Thyroid gland (tissue), 4 donors: ENCODE measurements at regions not wholly inside any gene's neighbourhood (a gene's known extent, or its start where the extent isn't known, plus 50 kb on each side); places are given as distances from the start of the nearest gene placed in this dataset.

Experiments used
- POLR2A ChIP-seq, 2 donors: fragments of 450-650 bp; IDR thresholded peaks; one replicate each; pipeline ENCODE4 v1.6.1; 2017; ENCODE audit warnings: antibody characterized with exemption in 2 of 2, mild to moderate bottlenecking in 2 of 2, moderate library complexity in 1 of 2
- TF ChIP-seq, protein P1 (sequence below), 6 experiments: fragments of 200-600 bp in 3 of 6; fragments of 450-650 bp in 3 of 6; sonication (generic) in 3 of 6; IDR thresholded peaks; one replicate each; pipeline ENCODE4 v1.5.1; 2016 to 2019; ENCODE audit warnings: antibody characterized with exemption in 6 of 6, mild to moderate bottlenecking in 2 of 6, inconsistent platforms in 1 of 6, moderate library complexity in 1 of 6

DNA sequence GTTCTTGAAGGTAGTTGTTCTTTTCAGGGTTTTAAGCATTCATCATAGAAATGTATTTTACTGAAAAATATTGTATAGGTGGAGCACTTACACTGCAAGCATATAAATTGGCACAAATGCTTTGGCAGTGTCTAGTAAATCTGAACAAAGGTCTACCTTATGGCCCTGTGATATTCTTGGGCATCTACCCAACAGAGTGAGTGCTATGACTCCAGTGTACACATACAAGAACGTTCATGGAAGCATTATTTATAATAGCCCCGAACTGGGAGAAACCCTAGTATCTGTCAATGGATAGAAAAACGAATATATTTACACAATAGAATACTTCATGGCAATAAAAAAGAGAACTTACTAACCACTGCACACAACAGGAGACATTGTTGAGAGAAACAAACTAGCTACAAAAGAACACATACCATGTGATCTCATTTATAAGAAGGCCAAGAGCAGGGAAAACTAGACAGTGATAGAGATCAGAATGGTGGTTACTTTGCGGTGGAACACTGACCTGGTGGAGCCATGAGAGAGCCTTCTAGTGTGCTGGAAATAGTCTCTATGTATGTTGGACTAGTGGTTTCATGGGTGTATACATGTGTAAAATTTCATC lies 96.0 kb downstream of the MAB21L3 start:
- no peak for TF ChIP-seq POLR2A (IDR thresholded peaks at IDR 0.05)
- TF ChIP-seq, protein P1, sequence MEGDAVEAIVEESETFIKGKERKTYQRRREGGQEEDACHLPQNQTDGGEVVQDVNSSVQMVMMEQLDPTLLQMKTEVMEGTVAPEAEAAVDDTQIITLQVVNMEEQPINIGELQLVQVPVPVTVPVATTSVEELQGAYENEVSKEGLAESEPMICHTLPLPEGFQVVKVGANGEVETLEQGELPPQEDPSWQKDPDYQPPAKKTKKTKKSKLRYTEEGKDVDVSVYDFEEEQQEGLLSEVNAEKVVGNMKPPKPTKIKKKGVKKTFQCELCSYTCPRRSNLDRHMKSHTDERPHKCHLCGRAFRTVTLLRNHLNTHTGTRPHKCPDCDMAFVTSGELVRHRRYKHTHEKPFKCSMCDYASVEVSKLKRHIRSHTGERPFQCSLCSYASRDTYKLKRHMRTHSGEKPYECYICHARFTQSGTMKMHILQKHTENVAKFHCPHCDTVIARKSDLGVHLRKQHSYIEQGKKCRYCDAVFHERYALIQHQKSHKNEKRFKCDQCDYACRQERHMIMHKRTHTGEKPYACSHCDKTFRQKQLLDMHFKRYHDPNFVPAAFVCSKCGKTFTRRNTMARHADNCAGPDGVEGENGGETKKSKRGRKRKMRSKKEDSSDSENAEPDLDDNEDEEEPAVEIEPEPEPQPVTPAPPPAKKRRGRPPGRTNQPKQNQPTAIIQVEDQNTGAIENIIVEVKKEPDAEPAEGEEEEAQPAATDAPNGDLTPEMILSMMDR (IDR thresholded peaks at IDR 0.05), result no peak
